Peyer's patch (tissue), 4 donors: ENCODE measurements at regions not wholly inside any gene's neighbourhood (a gene's known extent, or its start where the extent isn't known, plus 50 kb on each side); places are given as distances from the start of the nearest gene placed in this dataset.

ENCODE experiments used
- POLR2A ChIP-seq, 2 donors: fragments of 450-650 bp; IDR thresholded peaks; one replicate each; pipeline ENCODE4 v1.5.1; 2017; ENCODE audit warnings: antibody characterized with exemption in 2 of 2, mild to moderate bottlenecking in 2 of 2, moderate library complexity in 2 of 2
- TF ChIP-seq, protein P1 (sequence below), 6 experiments: fragments of 450-650 bp in 4 of 6; fragments of 200-600 bp in 2 of 6; sonication (generic) in 1 of 6; IDR thresholded peaks; one replicate each; pipeline ENCODE4 v1.5.1; 2017 to 2019; ENCODE audit warnings: antibody characterized with exemption in 6 of 6, mild to moderate bottlenecking in 3 of 6, moderate library complexity in 1 of 6

DNA sequence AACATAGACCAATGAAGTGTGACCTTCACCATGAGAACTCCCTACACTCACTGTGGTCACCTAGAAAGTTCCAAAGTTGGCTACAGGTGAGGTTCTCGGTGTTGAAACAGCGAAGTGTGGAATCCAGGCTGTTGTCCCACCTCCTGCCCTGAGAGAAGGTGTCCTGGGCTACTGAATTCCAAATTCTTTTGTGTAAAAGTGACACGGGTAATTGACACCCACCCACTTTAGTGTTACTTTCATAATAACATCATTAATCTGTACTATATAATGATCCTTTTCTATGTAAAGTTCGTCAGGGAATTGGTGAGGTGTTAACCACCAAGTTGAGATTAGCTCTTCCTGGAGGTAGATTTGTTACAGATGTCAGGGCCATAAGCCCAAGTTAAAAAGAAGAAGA, 690.7 kb downstream of the RWDD3 start:
- TF ChIP-seq, protein P1, sequence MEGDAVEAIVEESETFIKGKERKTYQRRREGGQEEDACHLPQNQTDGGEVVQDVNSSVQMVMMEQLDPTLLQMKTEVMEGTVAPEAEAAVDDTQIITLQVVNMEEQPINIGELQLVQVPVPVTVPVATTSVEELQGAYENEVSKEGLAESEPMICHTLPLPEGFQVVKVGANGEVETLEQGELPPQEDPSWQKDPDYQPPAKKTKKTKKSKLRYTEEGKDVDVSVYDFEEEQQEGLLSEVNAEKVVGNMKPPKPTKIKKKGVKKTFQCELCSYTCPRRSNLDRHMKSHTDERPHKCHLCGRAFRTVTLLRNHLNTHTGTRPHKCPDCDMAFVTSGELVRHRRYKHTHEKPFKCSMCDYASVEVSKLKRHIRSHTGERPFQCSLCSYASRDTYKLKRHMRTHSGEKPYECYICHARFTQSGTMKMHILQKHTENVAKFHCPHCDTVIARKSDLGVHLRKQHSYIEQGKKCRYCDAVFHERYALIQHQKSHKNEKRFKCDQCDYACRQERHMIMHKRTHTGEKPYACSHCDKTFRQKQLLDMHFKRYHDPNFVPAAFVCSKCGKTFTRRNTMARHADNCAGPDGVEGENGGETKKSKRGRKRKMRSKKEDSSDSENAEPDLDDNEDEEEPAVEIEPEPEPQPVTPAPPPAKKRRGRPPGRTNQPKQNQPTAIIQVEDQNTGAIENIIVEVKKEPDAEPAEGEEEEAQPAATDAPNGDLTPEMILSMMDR (IDR thresholded peaks at IDR 0.05), result no peak
- no peak for TF ChIP-seq POLR2A (IDR thresholded peaks at IDR 0.05)
